NCI-H524 (cell line): ENCODE measurements at regions not wholly inside any gene's neighbourhood (a gene's known extent, or its start where the extent isn't known, plus 50 kb on each side); places are given as distances from the start of the nearest gene placed in this dataset.
"Not testable (repeated sequence)": the region's sequence is repeated elsewhere in the genome, so short reads cannot be mapped to it uniquely, and the experiment has no call there.

Experiments used
- DNase-seq, 2 experiments: peaks; one replicate each; lab custom pipeline; 2025; lab: John Stamatoyannopoulos, UW

- no peak for DNase-seq
These were observed 425.9 kb downstream of the EPHA3 start for GRCh38 chr3:89533275-89533674.

GRCh38 chr3:89554587-89554986 lies 447.2 kb downstream of the EPHA3 start:
- DNase-seq: not testable (repeated sequence)

- no peak for DNase-seq
These were observed 451.3 kb downstream of the EPHA3 start for GRCh38 chr3:89558711-89559110.

GRCh38 chr3:89560568-89560967 lies 453.1 kb downstream of the EPHA3 start:
- DNase-seq: no peak

GRCh38 chr3:89562373-89562772 lies 455.0 kb downstream of the EPHA3 start:
- no peak for DNase-seq

GRCh38 chr3:89565098-89565497 lies 457.7 kb downstream of the EPHA3 start:
- no peak for DNase-seq

GRCh38 chr3:89570465-89570864 lies 463.0 kb downstream of the EPHA3 start:
- DNase-seq: no peak

- DNase-seq: no peak
These were observed 463.9 kb downstream of the EPHA3 start for GRCh38 chr3:89571298-89571697.

GRCh38 chr3:89571707-89572106 lies 464.3 kb downstream of the EPHA3 start:
- DNase-seq: peak in 1 of 2 experiments; percentile 11

GRCh38 chr3:89572261-89572660 lies 464.8 kb downstream of the EPHA3 start:
- DNase-seq: no peak

GRCh38 chr3:89576417-89576816 lies 469.0 kb downstream of the EPHA3 start:
- DNase-seq: no peak

- DNase-seq: no peak
These were observed 470.5 kb downstream of the EPHA3 start for GRCh38 chr3:89577637-89578530.

- no peak for DNase-seq
These were observed 473.4 kb downstream of the EPHA3 start for GRCh38 chr3:89580859-89581258.

GRCh38 chr3:89584398-89584797 lies 477.0 kb downstream of the EPHA3 start:
- no peak for DNase-seq

GRCh38 chr3:89586256-89586655 lies 478.8 kb downstream of the EPHA3 start:
- no peak for DNase-seq

GRCh38 chr3:89586676-89587075 lies 479.3 kb downstream of the EPHA3 start:
- peak in 1 of 2 experiments; percentile 6 for DNase-seq

GRCh38 chr3:89606151-89606550 lies 498.7 kb downstream of the EPHA3 start:
- DNase-seq: no peak

GRCh38 chr3:89612027-89612426 lies 504.6 kb downstream of the EPHA3 start:
- no peak for DNase-seq

GRCh38 chr3:89613241-89613640 lies 505.8 kb downstream of the EPHA3 start:
- DNase-seq: no peak

GRCh38 chr3:89617706-89618105 lies 510.3 kb downstream of the EPHA3 start:
- peak; percentile 73 to 91 for DNase-seq

- no peak for DNase-seq
These were observed 511.8 kb downstream of the EPHA3 start for GRCh38 chr3:89619263-89619662.

GRCh38 chr3:89622063-89622700 lies 514.8 kb downstream of the EPHA3 start:
- no peak for DNase-seq

GRCh38 chr3:89624494-89624893 lies 517.1 kb downstream of the EPHA3 start:
- no peak for DNase-seq
